Spinal cord (tissue), 9 donors: ENCODE measurements at regions not wholly inside any gene's neighbourhood (a gene's known extent, or its start where the extent isn't known, plus 50 kb on each side); places are given as distances from the start of the nearest gene placed in this dataset.
"Not testable (repeated sequence)": the region's sequence is repeated elsewhere in the genome, so short reads cannot be mapped to it uniquely, and the experiment has no call there.

Experiments used
- DNase-seq, 6 donors: peaks; one replicate each; pipeline versions ENCODE4 v3.0.0 to v3.0.0-alpha.2; 2013 to 2015; ENCODE audit warnings: low spot score in 6 of 6, low read depth in 4 of 6
- H3K27ac ChIP-seq: one replicate; pipeline ENCODE4 v1.5.1; 2013; ENCODE audit warnings: low read depth, low read length, control low read depth
- H3K27me3 ChIP-seq: one replicate; pipeline ENCODE4 v1.6.1; 2013; ENCODE audit warnings: low read length; ENCODE audit not compliant: control insufficient read depth, insufficient read depth
- H3K36me3 ChIP-seq: one replicate; pipeline ENCODE4 v1.6.1; 2013; ENCODE audit warnings: low read length; ENCODE audit not compliant: control insufficient read depth, insufficient read depth
- H3K4me1 ChIP-seq: one replicate; pipeline ENCODE4 v1.6.1; 2013; ENCODE audit warnings: low read length; ENCODE audit not compliant: control insufficient read depth, insufficient read depth
- H3K4me3 ChIP-seq: one replicate; pipeline ENCODE4 v1.5.1; 2013; ENCODE audit warnings: low read depth, low read length, control low read depth
- H3K9me3 ChIP-seq: one replicate; pipeline ENCODE4 v1.6.1; 2013; ENCODE audit warnings: low read length; ENCODE audit not compliant: control insufficient read depth, insufficient read depth
- WGBS: methylation state at CpG from one replicate; pipeline ENCODE4 v1.1.5; 2013; ENCODE audit warnings: missing lambda C conversion rate; ENCODE audit not compliant: insufficient coverage; 5-methylcytosine and 5-hydroxymethylcytosine counted together
- donor health status: healthy.

- H3K27me3 ChIP-seq, H3K36me3 ChIP-seq, H3K27ac ChIP-seq, H3K9me3 ChIP-seq, H3K4me1 ChIP-seq, DNase-seq, H3K4me3 ChIP-seq: not testable (repeated sequence)
- WGBS = no CpG with 5 or more reads among the region's 2 CpGs
Observed at GRCh38 chr6:106857310-106857709, 117.2 kb downstream of the CD24 start.

GRCh38 chr6:106856227-106856874 is 118.2 kb downstream of the CD24 start:
- 92% methylated on average over 4 of the region's 9 CpGs for WGBS

GRCh38 chr6:106855117-106855516 is 119.4 kb downstream of the CD24 start:
- Histone ChIP-seq H3K27ac (no peak overlapping the region), H3K4me3 (no peak overlapping the region), H3K9me3 (no peaks in the 10 kb centered on the region), H3K27me3 (no peaks in the 10 kb centered on the region), H3K4me1 (no peaks in the 10 kb centered on the region), H3K36me3 (no peaks in the 10 kb centered on the region)
- peak in 1 of 6 donors; percentile 74 for DNase-seq
- no CpG with 5 or more reads among the region's 4 CpGs for WGBS

More at GRCh38 chr6:106856227-106856874, 118.2 kb downstream of the CD24 start:
- Histone ChIP-seq H3K27me3 (no peaks in the 10 kb centered on the region), H3K4me3 (no peak overlapping the region), H3K9me3 (no peaks in the 10 kb centered on the region), H3K36me3 (no peaks in the 10 kb centered on the region), H3K4me1 (no peaks in the 10 kb centered on the region), H3K27ac (no peak overlapping the region)
- DNase-seq = no peak

- Histone ChIP-seq H3K9me3 (no peaks in the 10 kb centered on the region), H3K27ac (no peak overlapping the region), H3K27me3 (no peaks in the 10 kb centered on the region), H3K4me1 (no peaks in the 10 kb centered on the region), H3K36me3 (no peaks in the 10 kb centered on the region), H3K4me3 (no peak overlapping the region)
- peak in 1 of 6 donors; percentile 30 for DNase-seq
- WGBS = 86% methylated on average over 2 of the region's 6 CpGs
Observed at GRCh38 chr6:106849676-106850332, 124.7 kb downstream of the CD24 start.

- H3K9me3 ChIP-seq = no peaks in the 10 kb centered on the region
- no peak overlapping the region for H3K27ac ChIP-seq
- H3K4me3 ChIP-seq = no peak overlapping the region
- H3K36me3 ChIP-seq = no peaks in the 10 kb centered on the region
- H3K4me1 ChIP-seq = no peaks in the 10 kb centered on the region
- 100% methylated on average over 1 of the region's 3 CpGs for WGBS
- no peak for DNase-seq
- no peaks in the 10 kb centered on the region for H3K27me3 ChIP-seq
Observed at GRCh38 chr6:106849120-106849519, 125.4 kb downstream of the CD24 start.

GRCh38 chr6:106847116-106847515 is 127.4 kb downstream of the CD24 start:
- H3K27me3 ChIP-seq = no peaks in the 10 kb centered on the region
- 77% methylated on average over 5 of the region's 6 CpGs for WGBS
- no peaks in the 10 kb centered on the region for H3K4me1 ChIP-seq
- DNase-seq = no peak
- no peak overlapping the region for H3K27ac ChIP-seq
- no peaks in the 10 kb centered on the region for H3K36me3 ChIP-seq
- no peaks in the 10 kb centered on the region for H3K9me3 ChIP-seq
- no peak overlapping the region for H3K4me3 ChIP-seq

GRCh38 chr6:106844930-106845329 is 129.6 kb downstream of the CD24 start:
- Histone ChIP-seq H3K27ac (no peak overlapping the region), H3K36me3 (no peaks in the 10 kb centered on the region), H3K27me3 (no peaks in the 10 kb centered on the region), H3K4me1 (no peaks in the 10 kb centered on the region), H3K4me3 (no peak overlapping the region), H3K9me3 (no peaks in the 10 kb centered on the region)
- peak in 1 of 6 donors; percentile 3 for DNase-seq

GRCh38 chr6:106832766-106833510 is 141.6 kb downstream of the CD24 start:
- 89% methylated on average over 4 of the region's 6 CpGs for WGBS
- no peak overlapping the region for H3K4me3 ChIP-seq
- H3K36me3 ChIP-seq = no peaks in the 10 kb centered on the region
- no peak for DNase-seq
- no peaks in the 10 kb centered on the region for H3K4me1 ChIP-seq
- no peaks in the 10 kb centered on the region for H3K27me3 ChIP-seq
- peaks cover 1% of the 10 kb centered on the region for H3K9me3 ChIP-seq
- no peak overlapping the region for H3K27ac ChIP-seq

GRCh38 chr6:106830930-106831329 is 143.6 kb downstream of the CD24 start:
- Histone ChIP-seq H3K27me3 (no peaks in the 10 kb centered on the region), H3K36me3 (no peaks in the 10 kb centered on the region), H3K27ac (no peak overlapping the region), H3K4me3 (no peak overlapping the region), H3K9me3 (no peaks in the 10 kb centered on the region), H3K4me1 (no peaks in the 10 kb centered on the region)
- DNase-seq = no peak
- 83% methylated on average over 1 of the region's 2 CpGs for WGBS
